SU-DHL-6 (cell line): ENCODE measurements at regions not wholly inside any gene's neighbourhood (a gene's known extent, or its start where the extent isn't known, plus 50 kb on each side); places are given as distances from the start of the nearest gene placed in this dataset.

Experiments used
- CTCF ChIP-seq: fragments of 200-600 bp; sonication (generic); IDR thresholded peaks from one replicate; pipeline ENCODE4 v1.5.1; 2017; ENCODE audit warnings: antibody characterized with exemption, mild to moderate bottlenecking, low read length, moderate library complexity; ENCODE audit not compliant: insufficient read depth, poor library complexity, severe bottlenecking
- EZH2phosphoT487 ChIP-seq: fragments of 200-600 bp; sonication (generic), shearing (Covaris generic); conservative IDR thresholded peaks from 2 replicates; pipeline ENCODE4 v1.6.1; 2018; ENCODE audit warnings: mild to moderate bottlenecking, antibody characterized with exemption, low read length, moderate library complexity, mixed read lengths

- TF ChIP-seq CTCF (no peak), EZH2phosphoT487 (no peak)
Measured at GRCh38 chr4:57364255-57364654, 254.1 kb upstream of the IGFBP7 start.
